ENCODE measurements at regions not wholly inside any gene's neighbourhood (a gene's known extent, or its start where the extent isn't known, plus 50 kb on each side); places are given as distances from the start of the nearest gene placed in this dataset.

DNA sequence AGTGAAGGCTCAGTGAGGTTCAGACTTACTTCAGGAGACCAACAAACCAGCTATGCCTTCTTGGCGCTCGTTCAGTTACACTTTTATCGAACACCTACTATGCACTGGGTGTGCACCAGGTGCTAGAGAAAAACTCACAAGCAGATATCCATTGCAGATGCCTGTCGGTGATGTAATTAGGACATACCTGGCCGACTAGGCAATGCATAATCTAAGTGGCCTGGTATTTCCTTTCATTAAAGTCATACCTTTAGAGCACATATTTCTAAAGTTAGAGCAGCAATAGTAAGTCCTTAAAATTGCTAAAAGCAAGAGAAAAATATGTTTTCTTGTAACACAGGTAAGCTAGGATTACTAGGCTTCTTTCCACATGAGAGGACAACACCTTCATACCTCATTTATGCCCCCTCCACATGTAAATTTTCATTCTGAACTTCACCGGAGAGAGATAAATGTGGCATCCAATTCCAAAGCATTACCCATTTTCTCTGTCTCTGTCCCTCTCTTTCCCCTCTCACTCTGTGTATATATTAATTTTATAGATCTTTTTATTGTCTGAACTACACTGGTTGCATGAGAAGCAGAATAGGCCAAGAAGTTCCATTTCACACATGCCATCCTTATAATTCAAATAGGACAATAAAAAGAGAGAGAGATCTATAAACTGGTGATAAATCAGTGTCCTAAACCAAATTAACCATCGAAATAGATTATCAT lies 242.2 kb downstream of the SPTSSA start:
- H3K27ac ChIP-seq (ENCODE audit: low read depth, low read length, severe bottlenecking): no peak overlapping the region
- 96 to 100% methylated on average over 3 of the region's 7 CpGs for WGBS, 2 experiments (ENCODE audit: insufficient coverage in 2 of 2)
- no peaks in the 10 kb centered on the region for H3K36me3 ChIP-seq (ENCODE audit: control insufficient read depth, insufficient read depth, low read length)
- H3K4me1 ChIP-seq (ENCODE audit: control insufficient read depth, insufficient read depth, low read length, poor library complexity, severe bottlenecking): no peaks in the 10 kb centered on the region
- H3K4me3 ChIP-seq (ENCODE audit: extremely low read depth, insufficient read depth, low read length, poor library complexity, severe bottlenecking): no peak overlapping the region
- peaks cover 4% of the 10 kb centered on the region for H3K9me3 ChIP-seq (ENCODE audit: control insufficient read depth, low read length)

DNA sequence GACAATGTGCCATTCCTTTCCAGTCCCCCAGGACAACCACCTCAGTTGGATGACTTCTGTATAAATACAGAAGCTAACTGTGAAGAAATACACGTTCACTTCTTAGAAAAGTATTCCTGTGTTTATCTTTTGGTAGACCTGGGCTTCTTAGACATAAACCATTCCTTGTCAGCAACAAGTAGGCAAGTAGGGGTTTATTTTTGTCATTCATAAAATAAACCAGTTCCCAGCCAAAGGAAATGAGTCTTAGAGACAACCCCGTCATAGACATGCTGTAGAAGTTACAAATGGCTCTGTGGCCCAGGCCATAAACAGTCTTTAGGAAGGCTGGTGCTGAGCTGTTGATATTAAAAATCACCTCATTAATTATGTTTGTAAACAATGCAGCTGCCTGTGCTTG lies 243.2 kb downstream of the SPTSSA start:
- no CpG with 5 or more reads among the region's 2 CpGs for WGBS, 2 experiments (ENCODE audit: insufficient coverage in 2 of 2)
- H3K4me1 ChIP-seq (ENCODE audit: control insufficient read depth, insufficient read depth, low read length, poor library complexity, severe bottlenecking): no peaks in the 10 kb centered on the region
- H3K9me3 ChIP-seq (ENCODE audit: control insufficient read depth, low read length): peaks cover 4% of the 10 kb centered on the region
- H3K4me3 ChIP-seq (ENCODE audit: extremely low read depth, insufficient read depth, low read length, poor library complexity, severe bottlenecking): no peak overlapping the region
- H3K27ac ChIP-seq (ENCODE audit: low read depth, low read length, severe bottlenecking): no peak overlapping the region
- no peaks in the 10 kb centered on the region for H3K36me3 ChIP-seq (ENCODE audit: control insufficient read depth, insufficient read depth, low read length)

DNA sequence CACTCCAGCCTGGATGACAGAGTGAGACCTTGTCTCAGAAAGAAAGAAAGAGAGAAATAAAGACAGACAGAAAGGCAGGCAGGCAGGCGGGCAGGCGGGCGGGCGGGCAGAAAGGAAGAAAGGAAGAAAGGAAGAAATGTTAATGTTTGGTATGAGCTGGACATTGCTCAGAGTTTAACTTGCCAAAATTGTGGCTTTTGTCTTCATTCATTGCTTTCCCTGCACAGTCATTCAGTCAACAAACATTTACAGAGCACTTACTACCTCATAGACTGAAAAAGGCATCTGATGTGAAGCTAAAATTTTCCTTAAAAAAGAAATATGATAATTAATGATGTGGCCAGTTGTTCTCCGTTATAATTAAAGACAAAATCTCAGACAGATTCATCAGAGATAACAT lies 247.1 kb downstream of the SPTSSA start:
- H3K36me3 ChIP-seq (ENCODE audit: control insufficient read depth, insufficient read depth, low read length): no peaks in the 10 kb centered on the region
- WGBS, 2 experiments (ENCODE audit: insufficient coverage in 2 of 2): 100% methylated on average over 1 of the region's 5 CpGs; no CpG with 5 or more reads in 1 of the 2 experiments
- peaks cover 4% of the 10 kb centered on the region for H3K9me3 ChIP-seq (ENCODE audit: control insufficient read depth, low read length)
- H3K27ac ChIP-seq (ENCODE audit: low read depth, low read length, severe bottlenecking): no peak overlapping the region
- H3K4me1 ChIP-seq (ENCODE audit: control insufficient read depth, insufficient read depth, low read length, poor library complexity, severe bottlenecking): no peaks in the 10 kb centered on the region
- H3K4me3 ChIP-seq (ENCODE audit: extremely low read depth, insufficient read depth, low read length, poor library complexity, severe bottlenecking): no peak overlapping the region

DNA sequence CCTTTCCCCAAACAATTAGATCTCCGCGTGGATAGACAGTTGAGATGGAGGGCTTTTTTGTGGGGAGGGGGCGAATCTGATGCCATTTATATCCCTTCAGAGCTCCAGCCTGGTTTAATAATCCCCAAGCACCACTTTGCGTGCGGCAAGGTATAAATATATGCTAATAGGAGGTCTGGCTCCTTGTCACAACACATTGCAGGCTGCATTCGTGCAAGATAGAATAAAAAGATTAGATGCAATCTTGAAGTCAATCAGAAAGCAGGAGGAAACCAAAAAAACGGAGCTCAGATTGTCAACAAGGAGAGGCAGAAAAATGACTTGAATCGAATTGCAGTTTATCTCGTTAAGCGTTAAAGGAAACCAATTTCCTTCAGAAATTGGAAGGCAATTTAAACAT lies 248.7 kb downstream of the SPTSSA start:
- Histone ChIP-seq H3K4me3 (ENCODE audit: extremely low read depth, insufficient read depth, low read length, poor library complexity, severe bottlenecking) (no peak overlapping the region), H3K4me1 (ENCODE audit: control insufficient read depth, insufficient read depth, low read length, poor library complexity, severe bottlenecking) (no peaks in the 10 kb centered on the region), H3K36me3 (ENCODE audit: control insufficient read depth, insufficient read depth, low read length) (no peaks in the 10 kb centered on the region), H3K27ac (ENCODE audit: low read depth, low read length, severe bottlenecking) (no peak overlapping the region), H3K9me3 (ENCODE audit: control insufficient read depth, low read length) (peaks cover 4% of the 10 kb centered on the region)
- 89 to 100% methylated on average over 1 to 5 of the region's 10 CpGs for WGBS, 2 experiments (ENCODE audit: insufficient coverage in 2 of 2)

DNA sequence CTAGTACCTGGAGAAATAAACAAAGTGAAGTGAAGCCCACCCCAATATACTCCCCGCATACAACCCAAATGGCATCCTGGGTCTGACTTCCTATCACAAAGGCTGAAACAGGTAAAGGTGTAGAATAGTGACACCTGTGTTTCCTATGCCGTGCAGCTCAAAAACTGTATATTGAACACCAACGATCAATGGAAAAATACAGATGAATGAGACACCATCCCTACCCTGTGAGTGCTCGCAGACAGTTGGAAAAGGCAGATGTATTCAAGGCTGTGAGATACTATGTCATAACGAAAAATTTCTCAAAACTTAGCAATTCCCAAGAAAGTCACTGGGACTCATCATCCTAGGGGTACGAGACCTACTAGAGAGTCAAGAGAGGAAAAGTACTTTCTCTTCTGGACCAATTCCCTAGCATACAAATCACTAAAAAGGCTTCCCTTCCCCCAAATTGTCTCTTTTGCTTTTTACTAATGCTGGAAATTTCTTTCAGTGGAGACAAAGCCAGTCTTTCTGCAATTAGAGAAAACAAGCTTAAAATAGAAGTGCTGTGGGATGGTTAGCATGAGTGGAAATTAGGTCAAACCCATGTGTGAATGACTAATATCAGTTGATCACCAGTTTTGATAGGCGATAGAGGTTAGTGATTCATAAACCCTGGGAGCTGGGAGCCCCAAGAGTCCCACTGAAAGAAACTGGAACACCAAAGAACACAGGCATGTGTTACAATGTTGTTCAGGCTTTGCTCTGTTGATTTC lies 249.7 kb downstream of the SPTSSA start:
- 93 to 94% methylated on average over 2 of the region's 7 CpGs for WGBS, 2 experiments (ENCODE audit: insufficient coverage in 2 of 2)
- Histone ChIP-seq H3K4me1 (ENCODE audit: control insufficient read depth, insufficient read depth, low read length, poor library complexity, severe bottlenecking) (no peaks in the 10 kb centered on the region), H3K4me3 (ENCODE audit: extremely low read depth, insufficient read depth, low read length, poor library complexity, severe bottlenecking) (no peak overlapping the region), H3K9me3 (ENCODE audit: control insufficient read depth, low read length) (peaks cover 4% of the 10 kb centered on the region), H3K27ac (ENCODE audit: low read depth, low read length, severe bottlenecking) (no peak overlapping the region), H3K36me3 (ENCODE audit: control insufficient read depth, insufficient read depth, low read length) (no peaks in the 10 kb centered on the region)

DNA sequence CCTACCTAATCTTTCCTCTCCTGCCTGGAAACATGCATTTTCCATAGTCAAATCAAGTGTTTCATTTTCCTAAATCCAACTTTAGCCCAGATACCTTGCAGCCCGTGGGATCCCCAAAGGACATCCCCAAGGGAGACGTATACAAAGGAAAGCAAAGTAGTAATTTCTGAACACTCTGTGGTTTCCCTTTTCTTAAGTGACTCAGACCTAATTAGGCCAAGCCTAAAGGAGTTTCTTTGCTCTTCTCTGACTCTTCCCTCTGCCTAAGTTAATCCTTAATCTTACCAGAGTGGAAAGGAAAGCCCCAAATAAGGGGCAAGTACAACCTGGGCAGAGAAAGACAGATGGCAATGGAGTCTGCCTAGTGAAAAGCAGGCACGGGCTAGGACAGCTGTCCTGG lies 250.3 kb downstream of the SPTSSA start:
- 94 to 100% methylated on average over 1 to 3 of the region's 3 CpGs for WGBS, 2 experiments (ENCODE audit: insufficient coverage in 2 of 2)
- H3K36me3 ChIP-seq (ENCODE audit: control insufficient read depth, insufficient read depth, low read length): no peaks in the 10 kb centered on the region

DNA sequence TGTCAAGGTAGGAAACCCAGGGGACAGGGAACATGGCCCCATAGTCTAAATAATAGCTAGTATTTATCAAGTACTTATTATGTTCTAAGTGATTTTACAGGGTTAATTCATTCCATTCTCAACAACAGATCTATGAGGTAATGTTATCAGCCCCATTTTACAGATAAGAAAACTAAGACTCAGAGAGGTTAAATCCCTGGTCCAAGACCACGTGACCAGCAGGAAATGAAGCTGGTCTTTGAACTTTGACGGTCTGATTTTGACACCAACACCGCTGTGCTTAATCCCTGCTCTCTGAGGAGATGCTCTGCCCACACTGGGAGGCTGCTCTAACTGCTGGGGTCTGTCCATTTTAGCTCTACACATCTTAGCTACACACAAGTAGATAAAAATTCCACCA lies 253.5 kb downstream of the SPTSSA start:
- Histone ChIP-seq H3K4me1 (ENCODE audit: control insufficient read depth, insufficient read depth, low read length, poor library complexity, severe bottlenecking) (no peaks in the 10 kb centered on the region), H3K4me3 (ENCODE audit: extremely low read depth, insufficient read depth, low read length, poor library complexity, severe bottlenecking) (no peak overlapping the region), H3K27ac (ENCODE audit: low read depth, low read length, severe bottlenecking) (no peak overlapping the region), H3K36me3 (ENCODE audit: control insufficient read depth, insufficient read depth, low read length) (no peaks in the 10 kb centered on the region), H3K9me3 (ENCODE audit: control insufficient read depth, low read length) (no peaks in the 10 kb centered on the region)
- 78% methylated on average over 3 of the region's 3 CpGs for WGBS, 2 experiments (ENCODE audit: insufficient coverage in 2 of 2)

More for the DNA sequence above, 250.3 kb downstream of the SPTSSA start:
- no peak overlapping the region for H3K4me3 ChIP-seq (ENCODE audit: extremely low read depth, insufficient read depth, low read length, poor library complexity, severe bottlenecking)
- no peaks in the 10 kb centered on the region for H3K4me1 ChIP-seq (ENCODE audit: control insufficient read depth, insufficient read depth, low read length, poor library complexity, severe bottlenecking)
- H3K9me3 ChIP-seq (ENCODE audit: control insufficient read depth, low read length): peaks cover 3% of the 10 kb centered on the region
- H3K27ac ChIP-seq (ENCODE audit: low read depth, low read length, severe bottlenecking): no peak overlapping the region

DNA sequence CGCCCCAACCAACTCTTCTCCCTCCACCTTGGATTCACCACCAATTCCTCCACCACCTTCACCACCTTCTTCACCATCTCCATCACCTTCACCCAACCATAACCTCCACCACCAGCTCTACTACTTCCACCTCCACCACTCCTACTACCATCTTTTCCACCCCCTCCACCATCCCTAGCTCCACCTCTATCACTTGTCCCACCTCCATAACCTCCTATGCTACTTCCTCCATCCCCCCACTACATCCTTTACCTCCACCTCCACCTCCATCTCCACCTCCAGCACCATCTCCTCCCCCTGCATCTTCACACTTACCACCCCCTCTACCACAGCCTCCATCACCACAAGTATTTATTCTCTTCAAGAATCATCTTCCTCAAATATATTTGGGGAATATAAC lies 254.9 kb upstream of the EGLN3 start:
- Histone ChIP-seq H3K27ac (ENCODE audit: low read depth, low read length, severe bottlenecking) (no peak overlapping the region), H3K4me1 (ENCODE audit: control insufficient read depth, insufficient read depth, low read length, poor library complexity, severe bottlenecking) (peaks cover 3% of the 10 kb centered on the region), H3K4me3 (ENCODE audit: extremely low read depth, insufficient read depth, low read length, poor library complexity, severe bottlenecking) (no peak overlapping the region), H3K36me3 (ENCODE audit: control insufficient read depth, insufficient read depth, low read length) (no peaks in the 10 kb centered on the region), H3K9me3 (ENCODE audit: control insufficient read depth, low read length) (no peaks in the 10 kb centered on the region)
- WGBS, 2 experiments (ENCODE audit: insufficient coverage in 2 of 2): 85 to 100% methylated on average over 1 of the region's 1 CpG

DNA sequence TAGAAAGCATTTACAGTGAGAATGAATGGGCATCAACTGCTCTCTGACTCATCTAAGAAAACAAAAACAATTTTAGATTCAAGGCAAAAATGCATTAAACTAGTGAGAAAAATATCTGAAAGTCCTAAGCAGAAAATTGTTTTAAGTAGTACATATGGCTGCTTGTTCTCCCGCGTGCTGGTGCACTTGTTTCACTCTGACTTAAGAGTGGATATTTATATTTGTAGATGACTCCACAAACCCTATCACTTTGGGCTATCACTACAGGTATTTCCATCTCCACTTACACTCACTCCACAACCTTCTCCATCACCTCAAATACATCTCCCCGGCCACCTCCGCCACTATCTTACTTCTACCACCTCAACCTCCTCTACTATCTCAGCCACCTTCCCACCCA lies 253.9 kb upstream of the EGLN3 start:
- Histone ChIP-seq H3K36me3 (ENCODE audit: control insufficient read depth, insufficient read depth, low read length) (no peaks in the 10 kb centered on the region), H3K27ac (ENCODE audit: low read depth, low read length, severe bottlenecking) (no peak overlapping the region), H3K4me1 (ENCODE audit: control insufficient read depth, insufficient read depth, low read length, poor library complexity, severe bottlenecking) (peaks cover 4% of the 10 kb centered on the region), H3K9me3 (ENCODE audit: control insufficient read depth, low read length) (no peaks in the 10 kb centered on the region), H3K4me3 (ENCODE audit: extremely low read depth, insufficient read depth, low read length, poor library complexity, severe bottlenecking) (no peak overlapping the region)
- 93 to 95% methylated on average over 2 of the region's 4 CpGs for WGBS, 2 experiments (ENCODE audit: insufficient coverage in 2 of 2)

DNA sequence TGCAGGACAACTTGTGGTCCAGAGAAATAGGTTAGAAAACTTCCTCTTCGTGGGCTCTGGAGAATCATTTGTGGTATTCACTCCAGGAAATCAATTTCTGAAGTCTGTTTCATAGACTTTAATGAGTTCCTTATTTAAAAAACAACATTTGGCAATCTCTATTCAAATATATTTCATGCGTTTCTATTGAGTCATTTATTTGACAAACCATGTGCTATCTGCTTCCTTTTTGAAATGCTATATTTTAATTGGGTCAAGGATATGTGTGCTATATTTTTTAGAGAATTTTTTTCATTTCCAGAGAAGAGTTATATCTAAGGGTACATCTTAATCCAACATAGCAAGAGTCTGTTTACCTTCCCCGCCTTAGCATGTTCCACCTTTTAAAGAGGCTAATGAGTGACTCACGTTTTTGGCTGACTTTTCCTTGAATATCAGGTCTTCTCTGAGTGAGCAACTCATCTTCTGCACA lies 252.4 kb upstream of the EGLN3 start:
- Histone ChIP-seq H3K4me1 (ENCODE audit: control insufficient read depth, insufficient read depth, low read length, poor library complexity, severe bottlenecking) (peaks cover 5% of the 10 kb centered on the region), H3K9me3 (ENCODE audit: control insufficient read depth, low read length) (no peaks in the 10 kb centered on the region), H3K27ac (ENCODE audit: low read depth, low read length, severe bottlenecking) (no peak overlapping the region), H3K36me3 (ENCODE audit: control insufficient read depth, insufficient read depth, low read length) (no peaks in the 10 kb centered on the region), H3K4me3 (ENCODE audit: extremely low read depth, insufficient read depth, low read length, poor library complexity, severe bottlenecking) (no peak overlapping the region)
- 70 to 90% methylated on average over 1 to 2 of the region's 4 CpGs for WGBS, 2 experiments (ENCODE audit: insufficient coverage in 2 of 2)
